HG03097 (cell line): ENCODE measurements at regions not wholly inside any gene's neighbourhood (a gene's known extent, or its start where the extent isn't known, plus 50 kb on each side); places are given as distances from the start of the nearest gene placed in this dataset.
A peak's percentile ranks its signal among the peaks of the same experiment; 100 is the strongest.

Experiments
- ATAC-seq: cut with Tn5 transposase; IDR thresholded peaks from one replicate; pipeline ENCODE4 v1.9.1; 2021; ENCODE audit not compliant: unreplicated experiment, low FRiP score

DNA sequence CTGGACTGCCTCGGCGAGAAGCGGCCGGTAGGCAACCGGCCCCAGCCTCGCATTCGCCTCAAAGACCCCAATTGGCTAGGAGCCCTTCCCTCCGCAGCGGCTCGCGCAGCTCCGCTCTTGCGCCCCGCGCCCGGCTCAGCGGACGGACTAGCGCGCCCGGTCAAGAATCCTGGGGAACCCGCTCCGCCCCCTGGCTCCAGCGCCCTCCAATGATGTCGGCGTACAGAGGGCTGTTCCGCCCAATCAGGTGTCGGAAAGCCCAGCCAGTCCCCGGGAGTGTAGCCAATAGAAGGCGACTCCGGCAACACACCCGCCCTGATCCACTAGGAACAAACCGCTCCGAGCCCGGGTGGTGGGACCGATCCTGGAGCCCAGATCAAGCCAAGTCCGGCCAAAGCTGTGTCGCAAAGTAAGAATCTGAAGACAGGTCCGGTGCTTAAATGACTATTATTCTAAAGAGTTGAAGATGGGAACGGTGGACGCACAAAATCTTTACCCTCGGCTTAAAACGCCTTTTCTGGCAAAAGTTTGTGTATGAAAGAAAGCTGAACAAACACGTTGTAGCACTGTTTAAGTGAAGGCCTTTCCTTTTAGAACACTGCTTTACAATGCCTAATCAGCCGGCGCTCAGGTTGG, 132.2 kb downstream of the OGFRL1 start:
- ATAC-seq: peak; percentile 97

DNA sequence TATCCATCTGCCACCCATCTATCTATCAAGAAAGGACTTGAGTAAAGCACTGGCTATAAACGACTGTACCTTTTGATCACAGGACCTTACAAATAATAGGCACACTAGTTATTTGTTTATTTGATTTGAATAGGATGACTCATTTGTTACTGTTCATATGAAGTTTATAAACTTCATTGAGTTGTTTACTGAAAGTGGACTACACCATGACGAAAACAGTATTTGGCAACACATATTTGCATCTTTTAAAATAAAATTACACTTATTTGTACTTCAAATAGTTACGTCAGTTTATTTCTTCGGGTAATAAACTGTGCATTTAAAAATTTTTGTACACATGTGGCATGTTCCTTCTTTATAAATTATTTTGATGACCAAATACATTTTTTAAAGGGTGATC, 133.0 kb downstream of the OGFRL1 start:
- no peak for ATAC-seq

DNA sequence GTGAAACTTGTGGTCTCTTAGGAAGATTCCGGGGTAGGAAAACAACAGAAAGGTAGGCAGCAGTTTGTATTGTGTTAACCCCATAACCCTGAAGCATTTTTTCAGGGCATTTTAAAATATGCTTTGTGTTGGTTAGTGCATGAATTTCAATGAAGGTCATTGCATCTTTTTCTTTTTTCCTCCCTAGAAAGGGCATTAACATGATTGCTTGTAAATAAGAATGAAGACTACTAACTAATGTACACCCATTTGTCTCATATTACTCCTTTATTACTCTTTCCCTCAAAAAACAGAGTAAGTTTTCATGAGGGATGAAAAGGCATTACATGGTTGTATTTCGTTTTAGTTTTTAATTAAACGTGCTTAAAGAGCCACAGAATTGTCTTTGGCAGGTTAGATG, 141.4 kb downstream of the OGFRL1 start:
- no peak for ATAC-seq

DNA sequence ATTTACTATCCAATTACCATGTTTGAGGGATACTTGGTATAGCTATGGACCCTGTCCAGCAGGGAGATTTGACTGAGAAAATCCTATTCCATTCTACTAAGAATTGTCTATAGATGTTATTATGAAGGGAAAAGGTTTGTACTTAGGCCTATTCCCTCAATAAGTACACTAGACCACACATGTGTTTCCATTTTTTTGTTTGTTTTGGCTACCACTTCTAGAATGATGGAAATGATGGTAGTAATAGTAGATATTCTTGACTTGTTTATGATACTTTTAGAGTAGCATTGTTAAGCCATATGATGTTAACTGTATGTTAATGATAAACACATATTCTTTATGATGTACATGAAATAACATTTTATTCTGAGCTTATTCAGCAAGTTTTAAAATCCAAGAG, 144.8 kb downstream of the OGFRL1 start:
- no peak for ATAC-seq

DNA sequence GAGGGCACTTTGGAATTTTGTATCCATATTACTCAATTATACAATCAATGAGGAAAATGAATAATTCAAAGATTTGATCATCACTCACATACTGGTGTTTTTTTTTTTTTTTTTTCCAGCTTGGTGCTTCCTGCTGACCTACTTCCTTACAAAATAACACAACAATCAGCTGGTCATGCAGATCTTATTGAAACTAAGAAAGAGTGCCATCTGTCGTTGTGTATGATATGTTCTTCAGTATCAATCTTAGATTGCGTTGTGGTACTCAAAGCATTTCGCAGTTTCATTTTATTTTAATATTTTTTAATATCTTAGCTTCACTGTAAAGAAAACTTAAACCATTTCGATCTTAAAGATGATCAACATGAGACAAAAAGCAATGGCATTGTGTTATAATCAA, 155.6 kb downstream of the OGFRL1 start:
- ATAC-seq: no peak

DNA sequence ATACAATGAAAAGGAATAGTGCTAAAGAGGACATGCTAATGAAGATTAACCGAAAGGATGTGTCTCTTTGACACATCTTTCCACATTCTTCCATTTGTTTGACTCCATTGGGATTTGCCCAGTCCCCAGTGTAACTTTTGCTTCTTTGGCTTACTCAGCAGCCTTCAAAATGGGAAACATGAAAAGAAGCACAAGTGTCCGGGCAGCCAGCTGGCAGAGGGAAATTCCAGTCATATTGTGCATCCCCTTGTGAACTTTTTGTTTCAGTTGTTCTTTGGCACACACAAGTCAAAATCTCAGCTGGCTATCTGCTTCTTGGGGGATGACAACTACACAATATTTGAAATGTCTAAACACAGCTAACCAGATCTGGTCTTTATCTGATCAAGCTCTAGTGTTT, 157.4 kb downstream of the OGFRL1 start:
- ATAC-seq: peak; percentile 48

GRCh38 chr6:71446470-71446869, 157.9 kb downstream of the OGFRL1 start:
- ATAC-seq: peak; percentile 52

- ATAC-seq: no peak
Observed at GRCh38 chr6:71452697-71453370, 164.2 kb downstream of the OGFRL1 start.

DNA sequence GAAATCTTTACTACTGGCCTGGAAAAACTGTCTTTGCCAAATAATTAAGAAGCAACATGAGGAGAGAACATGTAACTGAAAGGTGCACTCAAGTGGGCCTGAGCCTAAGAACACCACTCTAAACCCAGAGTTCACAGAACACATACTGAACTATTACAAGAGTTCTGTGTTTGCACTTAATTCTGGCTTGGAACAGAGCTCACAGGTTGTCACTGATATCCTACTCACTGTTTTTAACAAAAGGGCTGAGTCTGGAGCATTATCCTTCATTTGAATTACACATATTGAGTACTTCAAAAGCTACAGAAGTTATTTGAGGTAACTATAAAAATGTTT, 164.7 kb downstream of the OGFRL1 start:
- no peak for ATAC-seq

GRCh38 chr6:71454056-71454455, 165.4 kb downstream of the OGFRL1 start:
- no peak for ATAC-seq

DNA sequence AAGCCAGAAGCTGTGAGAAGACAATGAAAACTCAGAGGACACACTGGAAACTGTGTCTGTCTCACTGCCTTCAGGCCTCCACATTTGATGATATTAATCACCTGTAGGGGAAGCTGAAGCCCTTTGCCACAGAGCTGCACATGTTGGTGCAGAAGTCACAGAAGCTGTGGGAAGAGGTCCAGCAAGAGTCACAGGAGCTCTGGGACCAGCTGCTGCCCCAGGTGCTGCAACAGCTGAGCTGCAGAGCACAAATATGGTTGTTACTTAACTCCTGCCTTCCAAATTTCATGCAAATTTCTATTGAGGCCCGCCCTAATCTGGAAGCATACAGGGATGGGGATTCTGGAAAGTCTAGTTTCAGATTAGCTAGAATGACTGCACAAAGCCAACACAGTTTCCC, 169.3 kb downstream of the OGFRL1 start:
- ATAC-seq: no peak

DNA sequence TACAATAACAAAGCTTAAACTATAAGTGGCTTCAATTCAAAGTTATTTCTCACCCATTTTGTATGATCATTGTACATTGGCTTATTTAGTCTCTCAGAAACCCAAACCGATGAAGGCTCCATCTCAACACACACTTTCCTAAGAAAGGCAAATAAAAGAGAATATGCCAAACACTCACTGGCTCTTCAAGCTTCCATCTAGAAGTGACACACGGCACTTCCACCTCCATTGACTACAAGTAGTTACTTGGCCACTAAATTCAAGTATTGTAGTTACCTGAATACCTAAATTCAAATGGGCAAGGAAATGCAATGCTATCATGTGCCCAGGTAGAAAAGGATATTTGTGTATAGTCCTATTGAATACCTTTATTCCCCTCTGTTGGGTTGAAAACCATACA, 170.6 kb downstream of the OGFRL1 start:
- ATAC-seq: no peak

- no peak for ATAC-seq
Observed at GRCh38 chr6:71460933-71461332, 172.3 kb downstream of the OGFRL1 start.

DNA sequence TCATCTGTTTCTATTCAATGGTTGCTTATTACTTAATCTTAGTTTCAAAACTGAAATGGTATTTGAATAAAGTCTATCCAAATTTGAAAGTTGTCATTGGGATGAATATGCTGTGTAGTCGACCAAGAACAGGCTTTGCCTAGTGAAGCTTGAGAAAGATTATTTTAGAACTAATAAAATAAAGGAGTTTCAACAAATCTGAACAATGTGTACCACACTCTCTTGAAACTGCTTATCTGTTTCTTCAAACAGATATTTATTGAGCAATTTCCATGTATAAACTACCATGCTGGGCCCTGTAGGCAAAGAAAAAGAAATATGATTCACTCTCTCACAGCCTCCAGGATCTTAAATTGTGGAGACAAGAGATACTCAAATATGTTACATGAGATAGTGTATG, 174.4 kb downstream of the OGFRL1 start:
- ATAC-seq: no peak

- no peak for ATAC-seq
Observed at GRCh38 chr6:71465096-71465495, 176.5 kb downstream of the OGFRL1 start.

GRCh38 chr6:71466362-71466761, 177.8 kb downstream of the OGFRL1 start:
- no peak for ATAC-seq

DNA sequence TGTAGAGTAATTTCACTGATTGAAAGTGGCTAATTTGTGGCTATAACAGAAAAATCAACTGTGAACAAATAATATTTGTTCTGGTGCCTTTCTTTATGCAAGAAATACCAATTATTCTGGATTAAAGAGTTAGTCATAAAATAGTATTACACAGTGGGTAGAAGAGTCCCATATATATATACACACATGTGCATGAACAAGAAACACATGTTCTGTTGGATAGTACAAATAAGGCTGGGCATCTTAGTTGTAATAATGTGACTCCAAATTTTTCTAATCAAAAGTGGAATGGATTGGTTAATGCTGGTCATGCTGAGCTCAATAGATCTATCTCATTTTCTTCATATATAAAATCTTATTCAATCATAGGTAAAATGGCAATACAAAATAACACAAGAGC, 179.4 kb downstream of the OGFRL1 start:
- ATAC-seq: no peak

DNA sequence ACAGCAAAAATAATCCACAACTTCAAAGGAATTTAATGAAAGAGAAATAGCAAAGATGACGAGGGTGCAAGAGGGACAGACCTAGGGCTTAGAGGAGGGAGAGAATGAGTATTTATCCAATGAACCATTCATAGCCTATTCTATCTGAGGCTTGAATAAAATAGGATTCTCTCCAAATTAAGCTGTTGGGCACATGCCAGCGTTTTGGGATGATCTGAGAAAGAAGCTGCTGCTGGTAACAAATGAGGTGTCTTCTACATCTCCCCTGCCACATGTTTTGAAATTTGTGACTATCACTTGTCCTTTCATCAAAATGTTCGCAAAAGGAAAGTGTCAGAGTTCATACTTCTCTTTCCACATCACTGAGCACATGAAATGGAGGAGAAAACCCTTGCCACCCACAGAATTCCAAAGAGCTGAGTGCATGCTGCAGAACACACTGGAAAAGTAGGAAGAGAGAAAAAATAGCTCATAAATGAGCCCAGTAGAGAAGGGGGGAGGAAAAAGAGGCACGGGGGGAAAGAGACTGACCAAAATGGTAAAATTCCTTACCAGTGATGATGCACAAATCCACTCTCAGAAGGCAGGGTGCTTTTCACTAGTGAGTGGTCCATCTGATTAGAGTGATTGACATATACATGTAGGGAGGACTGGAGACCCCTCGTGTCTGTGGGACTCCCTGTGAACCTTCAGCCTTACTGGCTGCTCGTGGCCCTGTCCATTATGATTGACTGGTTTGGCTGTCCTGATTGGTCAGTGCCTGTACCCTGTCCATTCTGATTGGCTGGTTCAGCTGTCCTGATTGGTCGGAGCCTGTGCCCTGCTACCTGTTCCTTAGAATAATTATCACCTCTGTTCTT, 180.5 kb downstream of the OGFRL1 start:
- ATAC-seq: no peak

- no peak for ATAC-seq
Observed at GRCh38 chr6:71471718-71472117, 183.1 kb downstream of the OGFRL1 start.

DNA sequence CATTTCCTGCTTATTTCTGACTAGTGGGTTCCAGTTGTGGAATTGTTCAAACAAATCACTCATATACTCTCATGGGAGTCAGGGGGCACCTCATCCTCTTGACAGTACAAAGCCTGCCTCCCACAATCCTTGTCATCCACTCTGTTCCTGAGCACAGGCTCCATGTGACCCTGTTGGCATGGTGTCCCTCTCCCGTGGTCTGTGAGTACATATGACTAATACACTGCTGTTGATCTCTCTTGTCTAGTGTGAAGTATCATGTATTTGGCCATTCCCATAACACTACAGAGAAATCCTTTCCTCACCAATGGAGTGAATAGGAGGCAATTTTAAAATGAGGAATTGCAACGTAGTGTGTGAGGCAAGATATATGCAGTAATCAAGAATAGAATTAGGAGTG, 185.3 kb downstream of the OGFRL1 start:
- no peak for ATAC-seq

GRCh38 chr6:71474942-71475341, 186.3 kb downstream of the OGFRL1 start:
- ATAC-seq: no peak

GRCh38 chr6:71476371-71476770, 187.8 kb downstream of the OGFRL1 start:
- no peak for ATAC-seq
